NCI-H82 treated with DMSO at 0.1 percent for 48 hours (cell line): ENCODE measurements at regions not wholly inside any gene's neighbourhood (a gene's known extent, or its start where the extent isn't known, plus 50 kb on each side); places are given as distances from the start of the nearest gene placed in this dataset.
"Not testable (repeated sequence)": the region's sequence is repeated elsewhere in the genome, so short reads cannot be mapped to it uniquely, and the experiment has no call there.

Experiments used
- DNase-seq: peaks from one replicate; lab custom pipeline; 2025; ENCODE audit not compliant: unreplicated experiment; lab: John Stamatoyannopoulos, UW

DNA sequence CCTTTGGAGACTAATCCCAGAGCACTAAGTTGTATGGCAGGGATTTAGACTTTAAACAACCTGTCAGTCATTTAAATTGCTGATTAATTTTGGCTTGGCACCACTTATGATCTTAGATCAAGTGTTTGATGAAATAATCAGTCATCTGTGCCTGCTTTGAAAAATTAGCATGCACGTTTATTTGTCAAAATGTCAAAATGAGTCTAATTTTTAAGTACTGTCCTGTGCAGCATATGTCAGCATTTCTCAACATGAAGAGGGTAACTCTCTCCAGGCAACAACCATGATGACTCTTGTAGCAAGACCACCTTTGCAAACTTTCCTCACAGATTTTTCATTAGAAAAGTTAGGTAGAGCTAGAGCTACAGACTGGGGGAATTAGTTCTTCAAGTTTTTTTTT is 155.7 kb upstream of the GJE1 start:
- no peak for DNase-seq

DNA sequence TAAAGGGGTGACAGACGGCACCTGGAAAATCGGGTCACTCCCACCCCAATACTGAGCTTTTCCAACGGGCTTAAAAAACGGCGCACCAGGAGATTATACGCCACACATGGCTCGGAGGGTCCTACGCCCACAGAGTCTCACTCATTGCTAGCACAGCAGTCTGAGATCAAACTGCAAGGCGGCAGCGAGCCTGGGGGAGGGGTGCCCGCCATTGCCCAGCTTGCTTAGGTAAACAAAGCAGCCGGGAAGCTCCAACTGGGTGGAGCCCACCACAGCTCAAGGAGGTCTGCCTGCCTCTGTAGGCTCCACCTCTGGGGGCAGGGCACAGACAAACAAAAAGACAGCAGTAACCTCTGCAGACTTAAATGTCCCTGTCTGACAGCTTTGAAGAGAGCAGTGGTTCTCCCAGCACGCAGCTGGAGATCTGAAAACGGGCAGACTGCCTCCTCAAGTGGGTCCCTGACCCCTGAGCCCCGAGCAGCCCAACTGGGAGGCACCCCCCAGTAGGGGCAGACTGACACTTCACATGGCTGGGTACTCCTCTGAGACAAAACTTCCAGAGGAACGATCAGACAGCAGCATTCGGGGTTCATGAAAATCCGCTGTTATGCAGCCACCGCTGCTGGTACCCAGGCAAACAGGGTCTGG is 162.8 kb upstream of the GJE1 start:
- DNase-seq = not testable (repeated sequence)

- DNase-seq = no peak
Observed at GRCh38 chr6:141969201-141969600, 163.5 kb upstream of the GJE1 start.

DNA sequence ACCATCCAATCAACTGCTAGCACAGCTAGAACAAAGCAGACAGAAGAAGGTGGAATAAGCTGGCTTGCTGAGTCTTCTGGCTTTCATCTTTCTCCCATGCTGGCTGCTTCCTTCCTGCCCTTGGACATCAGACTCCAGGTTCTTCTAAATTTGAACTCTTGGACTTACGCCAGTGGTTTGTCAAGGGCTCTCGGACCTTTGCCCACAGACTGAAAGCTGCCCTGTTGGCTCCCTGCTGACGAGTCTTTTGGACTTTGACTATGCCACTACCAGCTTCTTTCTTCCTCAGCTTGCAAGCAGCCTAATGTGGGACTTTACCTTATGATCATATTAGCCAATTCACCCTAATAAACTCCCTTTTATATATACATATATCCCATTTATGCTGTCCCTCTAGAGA is 164.1 kb upstream of the GJE1 start:
- no peak for DNase-seq

GRCh38 chr6:141965016-141965545 is 167.6 kb upstream of the GJE1 start:
- no peak for DNase-seq

DNA sequence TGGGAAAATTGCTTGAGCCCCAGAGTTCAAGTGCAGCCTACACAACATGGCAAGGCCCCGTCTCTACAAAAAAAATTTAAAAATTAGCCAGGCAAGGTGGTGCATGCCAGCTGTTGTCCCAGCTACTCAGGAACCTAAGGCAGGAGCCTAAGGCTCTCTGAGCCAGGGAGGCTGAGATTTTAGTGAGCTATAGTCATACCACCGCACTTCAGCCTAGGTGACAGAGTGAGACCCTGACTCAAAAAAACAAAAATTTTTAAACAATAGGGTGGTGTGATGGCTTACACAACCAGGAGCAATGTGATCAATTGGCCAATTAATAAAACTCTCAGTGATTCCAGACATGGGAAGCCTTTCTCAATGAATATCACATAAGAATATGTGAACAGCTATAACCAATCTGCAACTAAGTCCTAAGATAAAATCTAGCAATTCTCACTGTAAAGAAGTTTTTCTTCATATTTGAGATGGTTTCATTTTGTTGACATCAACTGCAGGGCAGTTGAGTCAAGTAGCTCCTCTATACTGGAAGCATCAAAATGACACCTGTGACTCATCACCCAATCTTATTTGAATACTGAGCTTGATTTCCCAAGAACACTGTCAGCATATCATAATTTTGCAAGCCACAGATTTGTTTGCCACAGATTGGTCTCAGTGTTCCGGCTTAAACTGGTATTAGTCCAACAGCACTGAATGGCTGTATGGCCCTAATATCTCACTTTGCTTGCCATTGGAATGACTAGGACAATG is 169.0 kb upstream of the GJE1 start:
- no peak for DNase-seq

GRCh38 chr6:141957271-141957670 is 175.5 kb upstream of the GJE1 start:
- no peak for DNase-seq

- no peak for DNase-seq
Observed at GRCh38 chr6:141956868-141957267, 175.9 kb upstream of the GJE1 start.

DNA sequence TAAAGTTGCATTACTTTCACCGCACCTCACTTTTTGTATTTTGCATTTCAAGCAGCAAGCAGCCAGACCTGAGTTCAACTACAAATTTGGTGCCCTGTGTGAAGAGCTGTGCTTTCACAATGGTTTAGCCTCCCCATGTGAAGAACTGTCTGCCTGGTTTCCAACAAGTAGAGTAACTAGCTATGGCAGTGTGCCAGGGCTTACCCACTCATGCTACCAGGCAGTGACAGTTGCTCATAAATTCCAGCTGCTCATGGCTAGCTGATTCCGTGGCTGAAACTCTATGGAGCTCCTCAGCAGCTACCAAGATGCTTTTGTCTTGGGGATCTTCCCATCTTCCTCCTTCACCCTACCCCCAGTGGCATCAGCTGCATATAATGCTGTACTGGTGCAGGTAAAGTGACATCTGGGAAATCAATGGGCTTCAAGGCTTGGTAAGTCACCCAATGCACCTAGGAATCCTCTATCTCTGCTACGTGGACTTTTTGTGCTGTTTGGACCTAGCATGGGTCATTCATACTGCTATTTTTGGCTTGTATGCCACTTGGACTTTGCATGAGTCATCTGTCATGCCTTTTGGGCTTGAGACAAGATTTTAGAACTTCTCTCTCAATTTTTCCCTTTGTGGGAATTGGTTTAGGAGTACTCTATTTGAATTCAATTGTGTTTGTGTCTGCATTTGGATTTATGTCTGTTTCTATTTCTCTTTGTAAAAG is 176.5 kb upstream of the GJE1 start:
- DNase-seq = no peak

DNA sequence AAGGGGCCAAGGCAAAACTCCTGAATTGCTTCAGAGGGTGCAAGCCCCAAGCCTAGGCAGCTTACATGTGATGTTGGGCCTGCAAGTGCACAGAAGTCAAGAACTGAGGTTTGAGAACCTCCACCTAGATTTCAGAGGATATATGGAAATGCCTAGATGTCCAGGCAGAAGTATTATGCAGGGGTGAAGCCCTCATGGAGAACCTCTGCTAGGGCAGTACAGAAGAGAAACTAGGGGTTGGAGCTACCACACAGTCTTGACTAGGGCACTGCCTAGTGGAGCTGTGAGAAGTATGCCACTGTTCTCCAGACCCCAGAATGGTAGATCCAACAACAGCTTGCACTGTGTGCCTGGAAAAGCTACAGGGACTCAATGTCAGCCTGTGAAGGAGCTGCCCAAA is 179.7 kb upstream of the GJE1 start:
- no peak for DNase-seq

GRCh38 chr6:141946502-141946901 is 186.2 kb upstream of the GJE1 start:
- no peak for DNase-seq

GRCh38 chr6:141938664-141939063 is 194.1 kb upstream of the GJE1 start:
- no peak for DNase-seq

- no peak for DNase-seq
Observed at GRCh38 chr6:141932685-141933084, 200.0 kb upstream of the GJE1 start.

GRCh38 chr6:141926200-141926900 is 206.4 kb upstream of the GJE1 start:
- DNase-seq = not testable (repeated sequence)

DNA sequence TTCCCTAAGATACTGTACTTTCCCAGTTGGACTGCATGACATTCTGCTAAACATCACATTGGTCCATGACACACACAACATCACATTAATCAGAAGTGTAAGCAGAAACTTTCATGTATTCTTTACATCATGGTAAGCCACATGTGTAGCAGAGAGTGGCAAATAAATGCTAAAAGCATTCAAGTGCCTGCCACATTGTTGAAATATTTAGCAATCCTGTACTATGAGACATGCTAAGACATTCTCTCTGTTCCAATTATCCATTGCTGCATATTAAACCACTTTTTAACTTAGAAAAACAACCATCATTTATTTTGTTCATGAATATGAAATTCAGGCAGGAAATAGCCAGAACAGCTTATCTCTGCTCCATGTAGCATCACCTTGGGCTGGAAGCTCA is 207.7 kb upstream of the GJE1 start:
- DNase-seq = no peak

DNA sequence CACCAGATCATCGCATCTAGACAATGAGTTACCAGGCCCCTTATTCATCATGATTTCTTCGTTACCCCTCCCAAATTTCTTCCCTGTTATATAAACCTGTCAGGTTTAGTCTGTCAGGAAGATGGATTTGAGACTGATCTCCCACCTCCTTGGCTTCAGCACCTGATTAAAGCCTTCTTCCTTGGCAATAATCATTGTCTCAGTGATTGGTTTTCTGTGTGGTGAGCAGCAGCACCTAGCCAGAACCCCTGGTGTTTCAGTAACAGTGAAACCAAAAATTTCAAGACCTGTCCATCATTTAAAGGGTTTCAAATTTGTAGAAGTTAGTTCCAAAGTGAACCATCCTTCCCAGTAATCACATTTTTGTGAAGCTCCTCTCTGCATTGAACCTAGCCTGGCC is 209.8 kb upstream of the GJE1 start:
- DNase-seq = no peak

- not testable (repeated sequence) for DNase-seq
Observed at GRCh38 chr6:141916682-141917505, 215.8 kb upstream of the GJE1 start.

- no peak for DNase-seq
Observed at GRCh38 chr6:141914646-141915045, 218.1 kb upstream of the GJE1 start.

GRCh38 chr6:141906569-141907080 is 226.1 kb upstream of the GJE1 start:
- DNase-seq = no peak

DNA sequence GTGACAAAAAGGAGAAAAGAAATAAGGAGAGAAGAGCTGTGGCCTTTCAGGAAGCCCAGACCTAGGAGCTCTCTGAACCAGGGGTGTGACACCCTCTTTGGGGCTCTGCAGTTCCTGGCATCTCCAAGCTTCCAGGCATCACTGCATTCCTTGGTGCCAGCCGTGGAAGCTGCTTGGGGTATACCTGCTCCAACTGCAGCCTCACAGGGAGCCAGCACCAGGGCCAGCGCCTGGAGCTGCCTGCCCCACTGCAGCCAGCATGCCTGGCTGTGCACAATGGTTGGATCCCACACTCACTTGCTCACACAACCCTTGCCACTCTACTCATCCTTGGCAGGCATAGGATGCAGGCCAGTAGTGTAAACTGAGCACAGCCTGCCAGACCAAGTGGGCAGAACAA is 242.1 kb upstream of the GJE1 start:
- DNase-seq = no peak
